Upper lobe of left lung (tissue), 6 donors: ENCODE measurements at regions not wholly inside any gene's neighbourhood (a gene's known extent, or its start where the extent isn't known, plus 50 kb on each side); places are given as distances from the start of the nearest gene placed in this dataset.

Source experiments
- ATAC-seq, 2 donors: fragments of 200-7000 bp; cut with Tn5 transposase; one replicate each; pipeline ENCODE4 v1.9.1; 2022; ENCODE audit warnings: mild to moderate bottlenecking in 2 of 2, moderate library complexity in 2 of 2; ENCODE audit not compliant: low FRiP score in 2 of 2
- DNase-seq, 2 donors: peaks; one replicate each; pipeline ENCODE4 v3.0.0-alpha.2; 2019 to 2020
- H3K27ac ChIP-seq, 4 donors: fragments of 200-600 bp; sonication (generic); one replicate each; pipeline ENCODE4 v1.5.1; 2016 to 2019
- H3K27me3 ChIP-seq, 4 donors: fragments of 200-600 bp; sonication (generic); one replicate each; pipeline ENCODE4 v1.5.1; 2017 to 2019
- H3K36me3 ChIP-seq, 4 donors: fragments of 200-600 bp; sonication (generic); one replicate each; pipeline ENCODE4 v1.5.1; 2016 to 2019
- H3K4me1 ChIP-seq, 4 donors: fragments of 200-600 bp; sonication (generic); one replicate each; pipeline ENCODE4 v1.5.1; 2018 to 2019
- H3K4me3 ChIP-seq, 4 donors: fragments of 200-600 bp; sonication (generic); one replicate each; pipeline ENCODE4 v1.5.1; 2017 to 2019; ENCODE audit warnings: mild to moderate bottlenecking in 2 of 4, moderate library complexity in 1 of 4
- H3K9me3 ChIP-seq, 4 donors: fragments of 200-600 bp; sonication (generic); one replicate each; pipeline ENCODE4 v1.5.1; 2018 to 2019
- CTCF ChIP-seq, 6 experiments: fragments of 450-650 bp in 4 of 6; fragments of 200-600 bp in 2 of 6; sonication (generic) in 2 of 6; IDR thresholded peaks; one replicate each; pipeline ENCODE4 v1.5.1; 2016 to 2019; ENCODE audit warnings: antibody characterized with exemption in 6 of 6
- EP300 ChIP-seq, 4 donors: sonication (generic); formaldehyde crosslinking; IDR thresholded peaks; one replicate each; pipeline ENCODE4 v1.5.1; 2017; ENCODE audit warnings: antibody characterized with exemption in 4 of 4, control low read depth in 2 of 4
- POLR2A ChIP-seq, 4 donors: fragments of 450-650 bp; IDR thresholded peaks; one replicate each; pipeline ENCODE4 v1.5.1; 2016 to 2017; ENCODE audit warnings: antibody characterized with exemption in 4 of 4, mild to moderate bottlenecking in 2 of 4
- POLR2AphosphoS5 ChIP-seq, 2 donors: sonication (generic); formaldehyde crosslinking; IDR thresholded peaks; one replicate each; pipeline ENCODE4 v1.5.1; 2017; ENCODE audit warnings: antibody characterized with exemption in 2 of 2
- WGBS, 2 donors: methylation state at CpG; one replicate each; pipeline ENCODE4 v1.1.5; 2017 to 2018; 5-methylcytosine and 5-hydroxymethylcytosine counted together
- donor health status: DM: no; HTN: no; CAD: no; lungs with moderate emphysema.
- donor health status: DM: no; HTN: yes; CAD: no; lungs with severe emphysema.

GRCh38 chr5:165310031-165310430 is 1804.6 kb downstream of the MAT2B start:
- no peaks in the 10 kb centered on the region for H3K9me3 ChIP-seq
- WGBS, 2 donors: 82 to 83% methylated on average over 2 of the region's 2 CpGs
- no peak overlapping the region for H3K4me3 ChIP-seq
- TF ChIP-seq CTCF (IDR thresholded peaks at IDR 0.05): no peak
- TF ChIP-seq POLR2A (IDR thresholded peaks at IDR 0.05): no peak
- TF ChIP-seq EP300 (IDR thresholded peaks at IDR 0.05): no peak
- no peak for TF ChIP-seq POLR2AphosphoS5 (IDR thresholded peaks at IDR 0.05)
- no peak overlapping the region for H3K27ac ChIP-seq
- ATAC-seq (no peak), DNase-seq (no peak)
- H3K27me3 ChIP-seq: no peaks in the 10 kb centered on the region
- no peaks in the 10 kb centered on the region for H3K36me3 ChIP-seq
- H3K4me1 ChIP-seq: no peaks in the 10 kb centered on the region

- Histone ChIP-seq H3K4me3 (no peak overlapping the region), H3K27ac (no peak overlapping the region), H3K4me1 (no peaks in the 10 kb centered on the region), H3K27me3 (no peaks in the 10 kb centered on the region), H3K9me3 (peaks cover 0 to 5% (median 0%) of the 10 kb centered on the region in 4 donors), H3K36me3 (no peaks in the 10 kb centered on the region)
- TF ChIP-seq POLR2A (IDR thresholded peaks at IDR 0.05): no peak
- TF ChIP-seq POLR2AphosphoS5 (IDR thresholded peaks at IDR 0.05): no peak
- TF ChIP-seq EP300 (IDR thresholded peaks at IDR 0.05): no peak
- no peak for TF ChIP-seq CTCF (IDR thresholded peaks at IDR 0.05)
- WGBS, 2 donors: 48 to 63% methylated on average over 4 of the region's 4 CpGs
- no peak for ATAC-seq
- DNase-seq: no peak
These were observed 1816.5 kb downstream of the MAT2B start for GRCh38 chr5:165321912-165322311.

GRCh38 chr5:165325221-165325620 is 1819.8 kb downstream of the MAT2B start:
- ATAC-seq: no peak
- no peak for DNase-seq
- no peaks in the 10 kb centered on the region for H3K4me1 ChIP-seq
- TF ChIP-seq CTCF (IDR thresholded peaks at IDR 0.05) (no peak), POLR2A (IDR thresholded peaks at IDR 0.05) (no peak), POLR2AphosphoS5 (IDR thresholded peaks at IDR 0.05) (no peak), EP300 (IDR thresholded peaks at IDR 0.05) (no peak)
- H3K27ac ChIP-seq: no peak overlapping the region
- no peaks in the 10 kb centered on the region for H3K27me3 ChIP-seq
- H3K36me3 ChIP-seq: no peaks in the 10 kb centered on the region
- no peak overlapping the region for H3K4me3 ChIP-seq
- no peaks in the 10 kb centered on the region for H3K9me3 ChIP-seq
- WGBS, 2 donors: 77 to 84% methylated on average over 1 of the region's 1 CpG

GRCh38 chr5:165327631-165328030 is 1822.2 kb downstream of the MAT2B start:
- no peaks in the 10 kb centered on the region for H3K4me1 ChIP-seq
- H3K36me3 ChIP-seq: no peaks in the 10 kb centered on the region
- H3K4me3 ChIP-seq: no peak overlapping the region
- DNase-seq: no peak
- TF ChIP-seq EP300 (IDR thresholded peaks at IDR 0.05) (no peak), POLR2A (IDR thresholded peaks at IDR 0.05) (no peak), CTCF (IDR thresholded peaks at IDR 0.05) (no peak)
- no peaks in the 10 kb centered on the region for H3K9me3 ChIP-seq
- no peak for ATAC-seq
- H3K27ac ChIP-seq: no peak overlapping the region
- 97 to 98% methylated on average over 2 of the region's 2 CpGs for WGBS, 2 donors
- H3K27me3 ChIP-seq: no peaks in the 10 kb centered on the region

- ATAC-seq: no peak
- H3K27ac ChIP-seq: no peak overlapping the region
- TF ChIP-seq EP300 (IDR thresholded peaks at IDR 0.05) (no peak), POLR2AphosphoS5 (IDR thresholded peaks at IDR 0.05) (no peak), POLR2A (IDR thresholded peaks at IDR 0.05) (no peak), CTCF (IDR thresholded peaks at IDR 0.05) (no peak)
- H3K9me3 ChIP-seq: no peaks in the 10 kb centered on the region
- no peaks in the 10 kb centered on the region for H3K4me1 ChIP-seq
- no peaks in the 10 kb centered on the region for H3K27me3 ChIP-seq
- no peak overlapping the region for H3K4me3 ChIP-seq
- DNase-seq: no peak
- H3K36me3 ChIP-seq: no peaks in the 10 kb centered on the region
These were observed 1823.4 kb downstream of the MAT2B start for GRCh38 chr5:165328846-165329245.
